ENCODE measurements at regions not wholly inside any gene's neighbourhood (a gene's known extent, or its start where the extent isn't known, plus 50 kb on each side); places are given as distances from the start of the nearest gene placed in this dataset.
"Not testable (repeated sequence)": the region's sequence is repeated elsewhere in the genome, so short reads cannot be mapped to it uniquely, and the experiment has no call there.

- DNase-seq (ENCODE audit: low spot score) (no peak), ATAC-seq (no peak)
Measured at GRCh38 chr12:46554460-46554859, 181.9 kb upstream of the SLC38A2 start.

- ATAC-seq: no peak
- no peak for DNase-seq (ENCODE audit: low spot score)
Measured at GRCh38 chr12:46553911-46554310, 181.3 kb upstream of the SLC38A2 start.

- no peak for DNase-seq (ENCODE audit: low spot score)
- ATAC-seq: no peak
Measured at GRCh38 chr12:46553266-46553665, 180.7 kb upstream of the SLC38A2 start.

GRCh38 chr12:46550266-46550879 lies 177.8 kb upstream of the SLC38A2 start:
- no peak for DNase-seq (ENCODE audit: low spot score)
- no peak for ATAC-seq

- no peak for DNase-seq (ENCODE audit: low spot score)
- ATAC-seq: no peak
Measured at GRCh38 chr12:46549527-46550265, 177.1 kb upstream of the SLC38A2 start.

- ATAC-seq (no peak), DNase-seq (ENCODE audit: low spot score) (no peak)
Measured at GRCh38 chr12:46548605-46549071, 176.1 kb upstream of the SLC38A2 start.

- DNase-seq (ENCODE audit: low spot score): no peak
Measured at GRCh38 chr12:46547421-46548354, 175.1 kb upstream of the SLC38A2 start.

GRCh38 chr12:46546634-46547273 lies 174.2 kb upstream of the SLC38A2 start:
- no peak for ATAC-seq

More at GRCh38 chr12:46547421-46548354, 175.1 kb upstream of the SLC38A2 start:
- ATAC-seq: no peak

GRCh38 chr12:46543378-46543795 lies 170.8 kb upstream of the SLC38A2 start:
- DNase-seq (ENCODE audit: low spot score); ATAC-seq: not testable (repeated sequence)

More at GRCh38 chr12:46546634-46547273, 174.2 kb upstream of the SLC38A2 start:
- DNase-seq (ENCODE audit: low spot score): no peak

- ATAC-seq (no peak), DNase-seq (ENCODE audit: low spot score) (no peak)
Measured at GRCh38 chr12:46538976-46539375, 166.4 kb upstream of the SLC38A2 start.

GRCh38 chr12:46537387-46537955 lies 164.9 kb upstream of the SLC38A2 start:
- DNase-seq (ENCODE audit: low spot score) (no peak), ATAC-seq (no peak)

GRCh38 chr12:46536316-46536715 lies 163.7 kb upstream of the SLC38A2 start:
- not testable (repeated sequence) for ATAC-seq; DNase-seq (ENCODE audit: low spot score)

GRCh38 chr12:46535907-46536306 lies 163.3 kb upstream of the SLC38A2 start:
- ATAC-seq (no peak), DNase-seq (ENCODE audit: low spot score) (no peak)

GRCh38 chr12:46535376-46535775 lies 162.8 kb upstream of the SLC38A2 start:
- ATAC-seq (no peak), DNase-seq (ENCODE audit: low spot score) (no peak)

- DNase-seq (ENCODE audit: low spot score) (no peak), ATAC-seq (peak; percentile 41)
Measured at GRCh38 chr12:46534327-46534840, 161.8 kb upstream of the SLC38A2 start.

- DNase-seq (ENCODE audit: low spot score) (no peak), ATAC-seq (no peak)
Measured at GRCh38 chr12:46533723-46534122, 161.2 kb upstream of the SLC38A2 start.

GRCh38 chr12:46531804-46532203 lies 159.2 kb upstream of the SLC38A2 start:
- ATAC-seq (no peak), DNase-seq (ENCODE audit: low spot score) (no peak)

GRCh38 chr12:46531059-46531785 lies 158.6 kb upstream of the SLC38A2 start:
- ATAC-seq (no peak), DNase-seq (ENCODE audit: low spot score) (no peak)

GRCh38 chr12:46530373-46531056 lies 157.9 kb upstream of the SLC38A2 start:
- ATAC-seq (no peak), DNase-seq (ENCODE audit: low spot score) (no peak)
